H9 (cell line): ENCODE measurements at regions not wholly inside any gene's neighbourhood (a gene's known extent, or its start where the extent isn't known, plus 50 kb on each side); places are given as distances from the start of the nearest gene placed in this dataset.

Experiments used
- DNase-seq: peaks from one replicate; pipeline ENCODE4 v3.0.0-alpha.2; 2017
- H2AFZ ChIP-seq: one replicate; pipeline ENCODE4 v1.6.1; 2013; ENCODE audit warnings: mild to moderate bottlenecking, low read length, control low read depth, moderate library complexity
- H2AK5ac ChIP-seq: 2 replicates; pipeline ENCODE4 v1.6.1; 2013; ENCODE audit warnings: low read length, control low read depth, mixed read lengths; ENCODE audit not compliant: insufficient read length
- H2BK120ac ChIP-seq: one replicate; pipeline ENCODE4 v1.6.1; 2013; ENCODE audit warnings: low read depth, mild to moderate bottlenecking, low read length, control low read depth, inconsistent platforms; ENCODE audit not compliant: poor library complexity, severe bottlenecking
- H2BK12ac ChIP-seq: 2 replicates; pipeline ENCODE4 v1.6.1; 2013; ENCODE audit warnings: low read length, control low read depth, mixed read lengths, low read depth; ENCODE audit not compliant: insufficient read length
- H2BK15ac ChIP-seq: 2 replicates; pipeline ENCODE4 v1.6.1; 2013; ENCODE audit warnings: low read depth, low read length, control low read depth
- H2BK20ac ChIP-seq: one replicate; pipeline ENCODE4 v1.6.1; 2013; ENCODE audit warnings: low read depth, mild to moderate bottlenecking, low read length, control low read depth, inconsistent platforms; ENCODE audit not compliant: poor library complexity, severe bottlenecking
- H2BK5ac ChIP-seq: 2 replicates; pipeline ENCODE4 v1.6.1; 2013; ENCODE audit warnings: low read length, control low read depth, mixed read lengths; ENCODE audit not compliant: insufficient read length
- H3K14ac ChIP-seq: 2 replicates; pipeline ENCODE4 v1.6.1; 2013; ENCODE audit warnings: low read length, control low read depth; ENCODE audit not compliant: insufficient read depth
- H3K18ac ChIP-seq: 2 replicates; pipeline ENCODE4 v1.6.1; 2013; ENCODE audit warnings: low read depth, mild to moderate bottlenecking, mixed read lengths, low read length, control low read depth; ENCODE audit not compliant: insufficient read length
- H3K23ac ChIP-seq: 2 replicates; pipeline ENCODE4 v1.6.1; 2013; ENCODE audit warnings: low read length, control low read depth, mixed read lengths, low read depth; ENCODE audit not compliant: insufficient read length
- H3K23me2 ChIP-seq: 2 replicates; pipeline ENCODE4 v1.6.1; 2013; ENCODE audit warnings: low read depth, mild to moderate bottlenecking, mixed read lengths, low read length, control low read depth; ENCODE audit not compliant: insufficient read length, poor library complexity, severe bottlenecking
- H3K27ac ChIP-seq: 2 replicates; pipeline ENCODE4 v1.5.1; 2013; ENCODE audit warnings: low read length, control low read depth, mixed read lengths, low read depth; ENCODE audit not compliant: insufficient read length
- H3K27me3 ChIP-seq: 2 replicates; pipeline ENCODE4 v1.6.1; 2013; ENCODE audit warnings: low read length, control low read depth, inconsistent platforms; ENCODE audit not compliant: insufficient read depth
- H3K4ac ChIP-seq: 2 replicates; pipeline ENCODE4 v1.6.1; 2013; ENCODE audit warnings: low read depth, mild to moderate bottlenecking, control low read depth, inconsistent platforms, low read length, moderate library complexity
- H3K4me1 ChIP-seq: 2 replicates; pipeline ENCODE4 v1.6.1; 2013; ENCODE audit warnings: low read length, control low read depth, inconsistent platforms; ENCODE audit not compliant: insufficient read depth
- H3K4me2 ChIP-seq: 2 replicates; pipeline ENCODE4 v1.6.1; 2013; ENCODE audit warnings: low read length, control low read depth, mixed read lengths; ENCODE audit not compliant: insufficient read length, insufficient read depth
- H3K56ac ChIP-seq: 2 replicates; pipeline ENCODE4 v1.6.1; 2013; ENCODE audit warnings: low read depth, mild to moderate bottlenecking, mixed read lengths, low read length, control low read depth; ENCODE audit not compliant: insufficient read length
- H3K79me1 ChIP-seq: 2 replicates; pipeline ENCODE4 v1.6.1; 2013; ENCODE audit warnings: low read depth, mild to moderate bottlenecking, moderate library complexity, low read length, control low read depth, inconsistent platforms; ENCODE audit not compliant: insufficient read depth, poor library complexity, severe bottlenecking
- H3K79me2 ChIP-seq: 2 replicates; pipeline ENCODE4 v1.6.1; 2013; ENCODE audit warnings: low read length, control low read depth, inconsistent platforms; ENCODE audit not compliant: insufficient read depth
- H3K9ac ChIP-seq: 2 replicates; pipeline ENCODE4 v1.6.1; 2013; ENCODE audit warnings: low read length, control low read depth, mixed read lengths; ENCODE audit not compliant: insufficient read length; ENCODE audit errors: extremely low read depth
- H3K9me3 ChIP-seq: one replicate; pipeline ENCODE4 v1.6.1; 2013; ENCODE audit warnings: low read depth, low read length, inconsistent platforms; ENCODE audit not compliant: control insufficient read depth
- H3T11ph ChIP-seq: one replicate; pipeline ENCODE4 v1.6.1; 2013; ENCODE audit warnings: mild to moderate bottlenecking, low read length, control low read depth, inconsistent platforms
- H4K20me1 ChIP-seq: one replicate; pipeline ENCODE4 v1.6.1; 2013; ENCODE audit not compliant: control insufficient read depth, insufficient read length, insufficient read depth
- H4K5ac ChIP-seq: 2 replicates; pipeline ENCODE4 v1.6.1; 2013; ENCODE audit warnings: low read depth, mild to moderate bottlenecking, mixed read lengths, low read length, control low read depth; ENCODE audit not compliant: insufficient read length
- H4K8ac ChIP-seq: replicated peaks from 2 replicates; pipeline ENCODE4 v1.6.1; 2013; ENCODE audit warnings: low read length, control low read depth, mixed read lengths, low read depth; ENCODE audit not compliant: insufficient read length
- H4K91ac ChIP-seq: 2 replicates; pipeline ENCODE4 v1.6.1; 2013; ENCODE audit warnings: low read depth, mild to moderate bottlenecking, moderate library complexity, mixed read lengths, low read length, control low read depth; ENCODE audit not compliant: insufficient read length
- H3K27ac Mint-ChIP-seq, 3 experiments: 2 replicates in 2 of 3; 3 replicates in 1 of 3; pipeline ENCODE4 v1.8.0; 2020 to 2021; ENCODE audit warnings: mixed read lengths in 3 of 3, mild to moderate bottlenecking in 1 of 3, moderate library complexity in 1 of 3
- H3K27me3 Mint-ChIP-seq: 2 replicates; pipeline ENCODE4 v1.8.0; 2021; ENCODE audit warnings: low read depth, mild to moderate bottlenecking, moderate library complexity, mixed read lengths
- H3K36me3 Mint-ChIP-seq, 3 experiments: 2 replicates in 2 of 3; 3 replicates in 1 of 3; pipeline ENCODE4 v1.8.0; 2020 to 2021; ENCODE audit warnings: low read depth in 3 of 3, mixed read lengths in 3 of 3; ENCODE audit not compliant: insufficient read depth in 1 of 3
- H3K4me1 Mint-ChIP-seq, 2 experiments: 2 replicates each; pipeline ENCODE4 v1.8.0; 2020; ENCODE audit warnings: mixed read lengths in 2 of 2
- H3K4me3 Mint-ChIP-seq, 2 experiments: 2 replicates in 1 of 2; 3 replicates in 1 of 2; pipeline ENCODE4 v1.8.0; 2020 to 2021; ENCODE audit warnings: mild to moderate bottlenecking in 2 of 2, mixed read lengths in 2 of 2, moderate library complexity in 1 of 2
- H3K9me3 Mint-ChIP-seq, 2 experiments: 2 replicates in 1 of 2; 3 replicates in 1 of 2; pipeline ENCODE4 v1.8.0; 2020; ENCODE audit warnings: mild to moderate bottlenecking in 2 of 2, mixed read lengths in 2 of 2, moderate library complexity in 1 of 2
- CTCF ChIP-seq: fragments of 200-600 bp; sonication (generic); conservative IDR thresholded peaks from 3 replicates; pipeline ENCODE4 v1.8.0; 2021; ENCODE audit warnings: antibody characterized with exemption, mild to moderate bottlenecking
- WGBS: extraction: QIAGEN DNeasy Blood & Tissue Kit; methylation state at CpG from one replicate; pipeline ENCODE4 v1.1.7; 2013; ENCODE audit warnings: missing lambda C conversion rate, low lambda C conversion rate, mixed read lengths; ENCODE audit not compliant: insufficient read length; ENCODE audit errors: extremely low coverage; 5-methylcytosine and 5-hydroxymethylcytosine counted together

GRCh38 chr13:39864221-39864620, 208.8 kb downstream of the COG6 start:
- Histone ChIP-seq H4K91ac (no peak overlapping the region), H3K4me1 (no peaks in the 10 kb centered on the region), H3K4me2 (no peak overlapping the region), H2AK5ac (no peak overlapping the region), H3K23ac (no peak overlapping the region), H2BK12ac (no peak overlapping the region), H3K23me2 (no peaks in the 10 kb centered on the region), H3K9me3 (no peaks in the 10 kb centered on the region), H3T11ph (no peak overlapping the region), H3K79me1 (no peaks in the 10 kb centered on the region), H2BK120ac (no peak overlapping the region), H3K14ac (no peak overlapping the region), H3K18ac (no peak overlapping the region), H2BK20ac (no peak overlapping the region), H3K79me2 (no peaks in the 10 kb centered on the region), H3K9ac (no peak overlapping the region), H3K56ac (no peak overlapping the region), H4K20me1 (no peaks in the 10 kb centered on the region), H2BK15ac (no peak overlapping the region), H4K8ac (no peak overlapping the region), H4K5ac (no peak overlapping the region), H3K4ac (no peak overlapping the region), H3K27me3 (no peaks in the 10 kb centered on the region), H2BK5ac (no peak overlapping the region), H2AFZ (no peak overlapping the region), H3K27ac (no peak overlapping the region)
- no peak for DNase-seq
- no peak overlapping the region for H3K27ac Mint-ChIP-seq
- H3K27me3 Mint-ChIP-seq: no peaks in the 10 kb centered on the region; the same call in 1 of the 2 replicates
- no peaks in the 10 kb centered on the region for H3K9me3 Mint-ChIP-seq
- WGBS: 100% methylated on average over 3 of the region's 5 CpGs
- H3K4me1 Mint-ChIP-seq: peaks cover 0 to 4% of the 10 kb centered on the region in 2 experiments; a peak in 1 of 4 replicates
- no peak overlapping the region for H3K4me3 Mint-ChIP-seq
- no peak for TF ChIP-seq CTCF
- no peaks in the 10 kb centered on the region for H3K36me3 Mint-ChIP-seq
